NCI-H187 (cell line): ENCODE measurements at regions not wholly inside any gene's neighbourhood (a gene's known extent, or its start where the extent isn't known, plus 50 kb on each side); places are given as distances from the start of the nearest gene placed in this dataset.
"Not testable (repeated sequence)": the region's sequence is repeated elsewhere in the genome, so short reads cannot be mapped to it uniquely, and the experiment has no call there.

Source experiments
- DNase-seq, 2 experiments: peaks; one replicate each; lab custom pipeline; 2025; lab: John Stamatoyannopoulos, UW

- DNase-seq, result no peak
Observed at GRCh38 chr2:107437807-107438206, 388.9 kb upstream of the RGPD4 start.

GRCh38 chr2:107448160-107448559, 378.5 kb upstream of the RGPD4 start:
- no peak for DNase-seq

GRCh38 chr2:107461301-107461700, 365.4 kb upstream of the RGPD4 start:
- no peak for DNase-seq

- DNase-seq, result no peak
Observed at GRCh38 chr2:107462181-107462580, 364.5 kb upstream of the RGPD4 start.

- DNase-seq, result no peak
Observed at GRCh38 chr2:107466241-107466640, 360.5 kb upstream of the RGPD4 start.

GRCh38 chr2:107466984-107467773, 359.5 kb upstream of the RGPD4 start:
- no peak for DNase-seq

DNA sequence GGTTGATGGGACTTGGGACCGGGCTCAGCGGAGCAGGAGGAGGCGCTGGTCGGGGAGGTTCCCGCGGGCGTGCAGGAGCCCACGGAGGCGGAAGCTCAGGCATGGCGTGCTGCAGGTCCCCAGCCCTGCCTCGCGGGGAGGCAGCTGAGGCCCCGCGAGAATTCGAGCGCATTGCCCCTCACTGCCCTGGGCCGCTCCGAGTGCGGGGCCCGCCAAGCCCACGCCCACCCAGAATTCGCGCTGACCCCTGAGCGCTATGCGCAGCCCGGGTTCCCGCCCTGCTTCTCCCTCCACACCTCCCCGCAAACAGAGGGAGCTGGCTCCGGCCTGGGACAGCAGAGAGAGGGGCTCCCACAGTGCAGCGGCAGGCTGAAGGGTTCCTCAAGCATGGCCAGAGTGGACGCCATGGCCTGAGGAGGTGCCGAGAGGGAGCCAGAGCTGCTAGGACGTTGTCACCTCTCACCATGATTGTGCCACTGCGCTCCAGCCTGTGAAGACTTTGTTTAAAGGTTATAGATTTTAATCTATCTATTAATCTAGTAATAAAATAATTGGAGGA, 357.2 kb upstream of the RGPD4 start:
- no peak for DNase-seq

DNA sequence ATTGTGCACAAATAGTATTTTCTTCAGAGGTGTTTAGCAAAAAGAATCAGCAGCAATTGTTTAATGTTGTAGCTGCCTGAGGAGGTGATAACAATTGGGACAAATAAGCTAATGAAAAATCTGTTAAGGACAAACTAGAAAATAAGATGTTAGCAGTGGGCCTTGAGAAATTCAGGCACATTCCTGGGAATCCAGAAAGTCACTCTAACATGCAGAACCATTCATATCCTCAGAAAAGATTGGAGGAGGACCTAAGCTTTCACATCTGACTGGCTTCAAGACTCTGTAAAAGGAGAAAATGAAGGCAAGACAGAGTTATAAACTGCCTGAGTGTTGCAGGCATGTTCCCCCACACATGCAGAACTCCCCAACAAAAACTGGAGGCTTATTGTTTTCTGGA, 353.5 kb upstream of the RGPD4 start:
- no peak for DNase-seq

DNA sequence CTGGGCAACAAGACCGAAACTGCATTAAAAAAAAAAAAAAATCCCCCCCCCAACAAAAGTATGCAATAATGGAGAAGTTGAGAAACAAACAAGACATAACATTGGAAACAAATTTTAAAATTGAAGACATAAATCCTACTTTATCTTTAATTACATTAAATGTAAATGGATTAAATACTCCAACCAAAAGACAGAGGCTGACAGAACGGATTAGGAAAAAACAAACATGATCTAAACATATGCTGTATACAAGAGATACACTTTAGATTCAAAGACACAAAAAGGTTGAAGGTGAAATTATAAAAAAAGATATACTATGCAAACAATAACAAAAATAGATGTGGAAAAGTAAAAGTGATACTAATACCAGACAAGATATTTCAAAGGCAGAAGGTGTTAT, 350.8 kb upstream of the RGPD4 start:
- DNase-seq, result no peak

DNA sequence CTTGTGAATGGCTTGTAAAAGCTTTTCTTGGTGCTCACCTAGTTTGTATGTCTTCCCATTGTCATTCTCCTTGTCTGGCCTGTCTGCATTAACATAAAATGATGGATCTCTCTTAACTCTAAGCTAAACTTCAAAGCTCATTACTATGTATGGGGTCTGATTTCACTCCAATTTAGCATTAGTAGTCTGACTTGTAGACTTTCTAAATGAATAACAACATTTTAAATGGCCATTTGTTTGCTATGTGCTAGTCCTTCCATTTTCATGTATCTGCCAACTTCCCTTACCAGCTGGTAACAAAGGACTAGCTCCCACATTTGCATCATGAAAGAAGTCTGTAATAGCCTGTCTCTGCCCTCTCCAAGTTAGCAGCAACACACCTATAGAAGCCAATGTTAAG, 324.2 kb upstream of the RGPD4 start:
- DNase-seq, result no peak

- peak; percentile 34 to 53 for DNase-seq
Observed at GRCh38 chr2:107511970-107512789, 314.5 kb upstream of the RGPD4 start.

DNA sequence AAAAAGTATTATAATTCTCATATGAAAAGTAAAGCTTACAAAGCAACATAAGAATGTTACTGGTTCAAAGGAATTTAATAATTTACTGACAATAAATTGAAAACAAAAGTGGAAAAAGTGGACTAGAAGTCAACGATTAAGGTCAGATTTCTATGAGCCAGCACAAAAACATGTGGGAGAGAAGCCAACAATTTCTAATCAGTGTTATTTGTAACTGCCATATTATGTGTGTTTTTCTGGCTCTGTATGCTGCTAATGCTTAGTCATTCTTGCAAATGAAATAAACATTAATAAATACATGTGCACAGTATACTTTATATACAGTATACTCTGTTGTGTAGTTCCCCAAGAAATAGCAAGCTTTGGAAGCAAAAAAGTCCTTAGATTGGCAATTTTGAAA, 301.3 kb upstream of the RGPD4 start:
- DNase-seq, result no peak

GRCh38 chr2:107529146-107529545, 297.5 kb upstream of the RGPD4 start:
- no peak for DNase-seq

GRCh38 chr2:107530046-107530445, 296.6 kb upstream of the RGPD4 start:
- DNase-seq, result no peak

DNA sequence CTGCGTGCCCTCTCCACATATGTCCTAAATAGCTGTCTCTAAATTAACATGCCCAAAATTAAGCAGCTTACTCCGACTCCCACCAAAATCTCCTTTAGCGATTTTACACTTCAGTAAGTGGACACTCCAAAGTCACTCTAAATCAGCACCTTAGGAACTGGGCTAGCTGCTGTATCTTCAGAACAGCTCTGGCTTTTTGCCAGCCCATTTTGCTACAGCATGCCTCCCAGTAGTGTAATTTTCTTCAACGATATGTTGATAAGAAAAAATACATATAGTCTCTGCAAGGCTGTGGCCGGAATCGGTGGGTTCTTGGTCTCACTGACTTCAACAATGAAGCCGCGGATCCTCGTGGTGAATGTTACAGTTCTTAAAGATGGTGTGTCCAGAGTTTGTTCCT, 291.8 kb upstream of the RGPD4 start:
- DNase-seq, result no peak

- DNase-seq, result not testable (repeated sequence)
Observed at GRCh38 chr2:107535905-107536689, 290.6 kb upstream of the RGPD4 start.

DNA sequence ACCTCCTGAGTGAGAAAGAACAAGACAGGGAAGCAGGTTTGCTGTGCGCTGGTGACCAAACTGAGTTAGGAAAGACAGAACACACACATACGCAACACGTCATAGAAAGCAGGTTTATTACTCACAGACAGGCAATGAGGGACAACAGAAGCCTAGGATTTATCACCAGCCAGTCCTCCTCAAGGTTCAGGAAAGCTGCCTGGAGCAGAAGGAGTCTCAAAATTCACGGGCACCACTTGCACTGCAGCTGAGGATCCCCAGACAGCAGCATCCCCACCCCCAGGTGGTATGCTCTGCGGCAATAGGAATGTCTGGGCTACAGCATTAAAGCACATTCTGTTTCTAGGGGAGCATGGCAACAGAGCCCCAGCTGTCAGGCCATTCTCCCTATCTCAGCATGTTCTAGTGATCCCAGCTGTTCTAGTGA, 284.4 kb upstream of the RGPD4 start:
- no peak for DNase-seq

DNA sequence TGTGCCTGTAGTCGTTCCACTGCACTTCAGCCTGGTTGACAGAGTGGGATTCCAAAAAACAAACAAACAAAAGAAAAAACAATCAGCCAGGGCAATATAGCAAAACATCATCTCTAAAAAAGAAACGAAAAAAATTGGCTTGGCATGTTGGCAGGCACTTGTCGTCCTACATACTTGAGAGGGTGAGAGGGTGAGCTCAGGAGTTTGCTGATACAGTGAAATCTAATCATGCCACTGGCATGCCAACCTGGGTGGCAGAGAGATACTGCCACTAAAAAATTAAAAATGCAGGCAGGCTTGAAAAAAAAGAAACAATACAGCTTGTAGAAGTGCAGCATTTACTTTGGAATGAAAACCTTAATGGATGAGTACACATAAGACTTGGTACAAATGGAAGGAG, 282.9 kb upstream of the RGPD4 start:
- DNase-seq, result no peak

DNA sequence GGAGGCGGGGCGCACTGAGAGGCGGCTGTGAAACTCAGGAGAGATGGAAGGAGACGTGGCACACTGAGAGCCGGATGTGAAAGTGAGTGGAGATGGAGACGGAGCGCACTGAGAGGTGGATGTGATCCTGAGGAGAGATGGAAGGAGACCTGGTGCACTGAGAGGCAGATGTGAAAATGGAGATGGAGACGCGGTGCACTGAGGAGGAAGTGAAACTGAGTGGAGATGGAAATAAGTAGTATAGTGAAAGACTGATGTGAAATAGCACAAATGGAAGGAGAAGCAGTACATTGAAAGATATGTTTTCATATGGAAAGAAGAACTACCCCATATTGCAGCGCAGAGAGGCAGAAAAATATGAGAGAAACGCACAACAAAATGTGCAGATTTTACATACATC, 281.6 kb upstream of the RGPD4 start:
- DNase-seq, result no peak

DNA sequence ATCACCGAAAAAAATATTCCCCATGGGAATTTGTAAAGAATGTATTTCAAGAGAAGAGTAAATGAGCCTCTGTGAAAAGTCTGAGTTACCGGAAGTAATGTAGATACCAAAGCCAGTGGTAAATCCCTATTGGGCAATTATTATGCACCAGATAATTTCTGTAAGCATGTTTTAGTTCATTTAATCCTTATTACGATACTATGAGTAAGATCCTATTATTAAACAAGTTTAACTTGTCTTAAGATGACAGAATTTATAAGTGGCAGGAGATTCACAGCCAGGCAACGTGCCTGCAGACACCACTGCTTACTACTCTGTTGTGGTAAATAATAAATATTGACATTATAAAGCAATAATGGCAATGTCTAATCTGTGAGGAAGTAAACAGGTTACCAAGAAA, 280.8 kb upstream of the RGPD4 start:
- DNase-seq, result no peak

GRCh38 chr2:107548216-107548615, 278.5 kb upstream of the RGPD4 start:
- peak in 1 of 2 experiments; percentile 7 for DNase-seq

GRCh38 chr2:107553046-107553445, 273.6 kb upstream of the RGPD4 start:
- no peak for DNase-seq
